Anterior cingulate cortex (tissue), 58 donors: ENCODE measurements at regions not wholly inside any gene's neighbourhood (a gene's known extent, or its start where the extent isn't known, plus 50 kb on each side); places are given as distances from the start of the nearest gene placed in this dataset.
"Not testable (repeated sequence)": the region's sequence is repeated elsewhere in the genome, so short reads cannot be mapped to it uniquely, and the experiment has no call there.

Source experiments
- DNase-seq, 58 donors: peaks; one replicate each; lab custom pipeline; 2025; lab: John Stamatoyannopoulos, UW

GRCh38 chr16:60078819-60079218 lies 1344.7 kb upstream of the GOT2 start:
- not testable (repeated sequence) for DNase-seq

DNA sequence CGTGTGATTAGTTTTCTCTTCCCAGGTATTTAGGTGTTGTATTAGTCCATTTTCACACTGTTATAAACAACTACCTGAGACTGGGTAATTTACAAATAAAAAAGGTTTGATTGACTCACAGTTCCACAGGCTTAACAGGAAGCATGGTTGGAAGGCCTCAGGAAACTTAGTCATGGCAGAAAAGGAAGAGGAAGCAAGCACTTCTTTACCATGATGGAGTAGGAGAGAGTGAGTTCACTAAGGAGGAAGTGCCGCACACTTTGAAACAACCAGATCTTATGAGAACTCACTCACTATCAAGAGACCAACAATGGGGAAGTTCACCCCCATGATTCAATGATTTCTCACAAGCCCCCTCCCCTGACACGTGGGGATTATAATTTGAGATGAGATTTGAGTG lies 1343.7 kb upstream of the GOT2 start:
- DNase-seq, result no peak

GRCh38 chr16:60074378-60074777 lies 1340.3 kb upstream of the GOT2 start:
- no peak for DNase-seq

GRCh38 chr16:60073376-60073775 lies 1339.3 kb upstream of the GOT2 start:
- no peak for DNase-seq

- no peak for DNase-seq
Measured at GRCh38 chr16:60064026-60064425, 1329.9 kb upstream of the GOT2 start.

GRCh38 chr16:60061396-60061795 lies 1327.3 kb upstream of the GOT2 start:
- DNase-seq, result no peak

DNA sequence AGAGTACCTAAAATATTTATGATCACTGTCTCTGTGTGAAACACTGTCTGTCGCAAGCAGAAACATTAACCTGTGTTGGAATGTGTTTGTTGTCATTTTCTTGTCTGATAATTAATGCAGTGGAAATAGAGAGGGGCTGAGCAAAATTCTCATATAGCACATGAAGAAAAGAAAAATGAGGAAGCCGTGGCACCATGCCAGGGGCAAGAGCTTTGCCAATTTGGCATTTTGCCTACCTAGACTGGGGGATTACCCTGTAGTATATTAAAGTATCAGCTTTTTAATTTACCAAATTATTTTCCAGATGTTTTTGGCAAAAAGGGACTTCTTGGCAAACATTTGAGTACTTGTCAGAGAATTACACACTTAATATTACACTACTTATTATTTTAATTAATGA lies 1326.6 kb upstream of the GOT2 start:
- DNase-seq, result no peak

DNA sequence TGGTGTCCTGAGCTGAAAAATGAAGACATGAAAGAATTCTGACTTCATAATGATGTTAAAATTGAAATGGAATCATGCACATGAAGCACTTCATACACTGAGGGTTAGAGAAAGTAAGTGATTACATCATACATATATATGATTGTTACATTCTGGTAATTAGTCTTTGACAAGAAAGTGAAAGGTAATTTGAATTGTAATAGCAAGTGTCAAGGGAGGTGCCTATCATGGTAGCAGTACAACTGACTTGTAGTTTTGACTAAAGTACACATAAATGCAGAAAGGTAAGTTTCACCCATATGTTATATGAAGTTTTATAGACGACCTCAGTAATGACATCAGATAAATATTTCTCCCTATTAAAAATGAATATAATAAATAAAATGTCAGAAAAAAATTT lies 1325.0 kb upstream of the GOT2 start:
- DNase-seq, result no peak

DNA sequence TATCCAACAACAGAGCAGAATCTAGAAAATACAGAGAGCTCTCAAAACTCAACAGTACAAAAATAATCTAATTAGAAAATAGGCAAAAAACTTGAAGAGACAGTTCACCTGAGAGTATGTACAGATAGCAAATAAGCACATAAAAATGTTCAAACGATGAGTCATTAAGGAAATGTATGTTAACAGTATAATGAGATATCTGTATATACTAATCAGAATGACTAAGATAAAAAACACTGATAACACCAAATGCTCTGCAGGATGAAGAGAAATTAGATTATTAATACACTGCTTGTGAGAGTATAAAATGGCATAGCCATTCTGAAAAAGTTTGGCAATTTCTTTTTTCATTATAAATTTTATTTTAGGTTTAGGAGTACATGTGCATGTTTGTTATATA lies 1307.6 kb upstream of the GOT2 start:
- DNase-seq, result no peak

GRCh38 chr16:60031740-60032139 lies 1297.6 kb upstream of the GOT2 start:
- no peak for DNase-seq

GRCh38 chr16:60027351-60027750 lies 1293.2 kb upstream of the GOT2 start:
- no peak for DNase-seq

- DNase-seq, result no peak
Measured at GRCh38 chr16:60013076-60013475, 1279.0 kb upstream of the GOT2 start.

- DNase-seq, result no peak
Measured at GRCh38 chr16:60001523-60001922, 1267.4 kb upstream of the GOT2 start.

GRCh38 chr16:59997706-59998105 lies 1263.6 kb upstream of the GOT2 start:
- DNase-seq, result no peak

DNA sequence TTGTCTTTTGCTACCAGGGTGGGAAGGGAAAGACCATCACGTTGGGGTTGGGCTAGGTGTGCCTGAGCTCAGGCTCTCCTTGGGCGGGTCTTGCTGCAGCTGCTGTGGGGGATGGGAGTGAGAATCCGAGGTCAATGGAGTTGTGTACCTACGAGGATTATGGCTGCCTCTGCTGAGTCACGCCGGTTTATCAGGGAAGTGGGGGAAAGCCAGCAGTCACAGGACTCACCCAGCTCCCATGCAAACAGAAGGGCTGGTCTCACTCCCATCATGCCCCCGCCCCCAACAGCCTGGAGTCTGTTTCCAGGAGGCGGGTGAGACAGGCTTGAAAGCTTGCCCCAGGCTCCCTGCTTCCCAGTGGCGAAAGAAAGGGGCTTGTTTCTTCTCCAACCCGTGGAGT lies 1259.0 kb upstream of the GOT2 start:
- DNase-seq, result no peak

GRCh38 chr16:59991171-59991570 lies 1257.1 kb upstream of the GOT2 start:
- DNase-seq, result no peak

GRCh38 chr16:59988591-59988990 lies 1254.5 kb upstream of the GOT2 start:
- DNase-seq, result no peak

- no peak for DNase-seq
Measured at GRCh38 chr16:59975953-59976352, 1241.8 kb upstream of the GOT2 start.

DNA sequence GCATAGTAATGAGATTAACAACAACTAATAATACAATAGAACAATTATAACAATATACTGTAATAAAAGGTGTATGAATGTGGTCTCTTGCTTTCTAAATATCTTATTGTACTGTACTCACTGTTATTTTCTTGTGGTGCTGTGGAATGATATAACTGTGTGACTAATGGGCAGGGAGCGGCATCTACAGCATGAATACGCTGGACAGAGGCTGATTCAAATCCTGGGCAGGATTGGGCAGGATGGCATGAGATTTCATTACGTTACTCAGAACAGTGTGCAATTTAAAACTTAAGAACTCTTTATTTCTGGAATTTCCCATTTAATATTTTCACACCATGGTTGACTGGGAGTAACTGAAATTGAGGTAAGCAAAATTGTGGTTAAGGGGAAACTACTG lies 1239.8 kb upstream of the GOT2 start:
- DNase-seq, result no peak

- no peak for DNase-seq
Measured at GRCh38 chr16:59971264-59971663, 1237.1 kb upstream of the GOT2 start.

- DNase-seq, result no peak
Measured at GRCh38 chr16:59964232-59964924, 1230.3 kb upstream of the GOT2 start.

DNA sequence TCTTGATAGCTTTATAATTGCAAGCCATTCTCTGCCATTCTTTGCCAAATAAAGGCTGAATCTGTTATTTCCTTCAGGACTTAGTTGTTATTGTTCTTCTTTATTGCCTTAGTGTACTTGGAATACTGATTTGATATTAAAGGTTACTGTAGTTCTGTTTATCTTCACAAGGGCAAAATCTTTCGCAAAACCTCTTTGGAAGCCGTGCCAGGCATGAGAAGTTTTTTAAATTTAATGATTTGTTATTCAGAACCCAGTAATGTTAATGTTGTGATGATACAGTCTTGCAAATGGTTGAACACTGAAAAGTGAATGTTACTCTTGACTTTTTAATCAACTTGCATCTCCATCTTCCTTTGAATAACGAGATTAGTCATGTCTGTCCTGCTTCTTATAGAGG lies 1225.2 kb upstream of the GOT2 start:
- no peak for DNase-seq

- DNase-seq, result no peak
Measured at GRCh38 chr16:59950431-59950830, 1216.3 kb upstream of the GOT2 start.
